GM23338 (cell line): ENCODE measurements at regions not wholly inside any gene's neighbourhood (a gene's known extent, or its start where the extent isn't known, plus 50 kb on each side); places are given as distances from the start of the nearest gene placed in this dataset.
"Not testable (repeated sequence)": the region's sequence is repeated elsewhere in the genome, so short reads cannot be mapped to it uniquely, and the experiment has no call there.

Experiments
- ATAC-seq: fragments of 200-7000 bp; cut with Tn5 transposase; 3 replicates; pipeline ENCODE4 v1.9.1; 2020
- DNase-seq: peaks from one replicate; pipeline ENCODE4 v3.0.0-alpha.2; 2015; ENCODE audit warnings: low spot score
- H2AFZ ChIP-seq: fragments of 200-600 bp; sonication (generic); 2 replicates; pipeline ENCODE4 v1.8.0; 2016; ENCODE audit warnings: antibody characterized with exemption, mild to moderate bottlenecking, moderate library complexity
- H3F3A ChIP-seq: fragments of 200-600 bp; sonication (generic); replicated peaks from 2 replicates; pipeline ENCODE4 v1.8.0; 2017; ENCODE audit warnings: antibody characterized with exemption, mixed run types, low read depth
- H3K27ac ChIP-seq: fragments of 200-600 bp; sonication (generic); 2 replicates; pipeline ENCODE4 v1.6.1; 2016; ENCODE audit warnings: low read depth
- H3K27me3 ChIP-seq: fragments of 200-600 bp; sonication (generic); 2 replicates; pipeline ENCODE4 v1.8.0; 2016; ENCODE audit warnings: mild to moderate bottlenecking, mixed run types, moderate library complexity; ENCODE audit not compliant: insufficient read depth
- H3K36me3 ChIP-seq: fragments of 200-600 bp; sonication (generic); 2 replicates; pipeline ENCODE4 v1.8.0; 2016; ENCODE audit warnings: mild to moderate bottlenecking; ENCODE audit not compliant: insufficient read depth
- H3K4me1 ChIP-seq: fragments of 200-600 bp; sonication (generic); 2 replicates; pipeline ENCODE4 v1.8.0; 2016; ENCODE audit warnings: mild to moderate bottlenecking, moderate library complexity; ENCODE audit not compliant: insufficient read depth
- H3K4me2 ChIP-seq: fragments of 200-600 bp; sonication (generic); 2 replicates; pipeline ENCODE4 v1.7.1; 2017; ENCODE audit warnings: mixed run types
- H3K4me3 ChIP-seq: fragments of 200-600 bp; sonication (generic); 2 replicates; pipeline ENCODE4 v1.6.1; 2016; ENCODE audit warnings: mixed run types
- H3K79me2 ChIP-seq: fragments of 200-600 bp; sonication (generic); replicated peaks from 2 replicates; pipeline ENCODE4 v1.8.0; 2017; ENCODE audit warnings: mild to moderate bottlenecking; ENCODE audit not compliant: insufficient read depth
- H3K9me2 ChIP-seq: fragments of 200-600 bp; sonication (generic); 2 replicates; pipeline ENCODE4 v1.8.0; 2017; ENCODE audit not compliant: insufficient read depth
- H4K20me1 ChIP-seq: fragments of 200-600 bp; sonication (generic); replicated peaks from 2 replicates; pipeline ENCODE4 v1.8.0; 2017; ENCODE audit warnings: mild to moderate bottlenecking; ENCODE audit not compliant: insufficient read depth
- H3K27ac Mint-ChIP-seq: 2 replicates; pipeline ENCODE4 v1.8.0; 2020; ENCODE audit warnings: inconsistent platforms, mild to moderate bottlenecking, moderate library complexity, mixed read lengths
- H3K27me3 Mint-ChIP-seq: 3 replicates; pipeline ENCODE4 v1.8.0; 2022; ENCODE audit warnings: low read depth, mild to moderate bottlenecking, moderate library complexity, mixed read lengths, inconsistent platforms; ENCODE audit not compliant: insufficient read depth, poor library complexity
- H3K36me3 Mint-ChIP-seq: 3 replicates; pipeline ENCODE4 v1.8.0; 2021; ENCODE audit warnings: low read depth, mild to moderate bottlenecking, inconsistent platforms, moderate library complexity, mixed read lengths
- H3K4me1 Mint-ChIP-seq: 3 replicates; pipeline ENCODE4 v1.8.0; 2020; ENCODE audit warnings: mild to moderate bottlenecking, inconsistent platforms, mixed read lengths
- H3K4me3 Mint-ChIP-seq: 3 replicates; pipeline ENCODE4 v1.8.0; 2021; ENCODE audit warnings: moderate library complexity, mild to moderate bottlenecking, inconsistent platforms, mixed read lengths
- H3K9me3 Mint-ChIP-seq: 3 replicates; pipeline ENCODE4 v1.8.0; 2020; ENCODE audit warnings: moderate library complexity, mild to moderate bottlenecking, inconsistent platforms, mixed read lengths
- CTCF ChIP-seq, 2 experiments: fragments of 200-600 bp in 1 of 2; sonication (generic) in 1 of 2; conservative IDR thresholded peaks; 2 replicates each; pipeline versions ENCODE4 v1.5.1 to v1.6.1; 2016 to 2017; ENCODE audit warnings: antibody characterized with exemption in 2 of 2, low read depth in 2 of 2, mild to moderate bottlenecking in 2 of 2, moderate library complexity in 1 of 2
- EZH2phosphoT487 ChIP-seq: fragments of 200-600 bp; sonication (generic); IDR thresholded peaks from one replicate; pipeline ENCODE4 v1.8.1; 2018; ENCODE audit warnings: antibody characterized with exemption; ENCODE audit not compliant: unreplicated experiment
- POLR2AphosphoS5 ChIP-seq: IDR thresholded peaks from 2 replicates; pipeline ENCODE4 v1.6.1; 2016; ENCODE audit warnings: antibody characterized with exemption, low read depth
- ZNF114 ChIP-seq: fragments of 250-450 bp; sonication (Bioruptor Pico); IDR thresholded peaks from 2 replicates; pipeline ENCODE4 v1.5.0; 2020; ENCODE audit warnings: mild to moderate bottlenecking, moderate library complexity
- ZNF331 ChIP-seq: fragments of 250-450 bp; sonication (Bioruptor Pico); IDR thresholded peaks from 2 replicates; pipeline ENCODE4 v1.5.0; 2020; ENCODE audit warnings: low read depth, mild to moderate bottlenecking, moderate library complexity
- ZNF462 ChIP-seq: fragments of 250-450 bp; sonication (Bioruptor Pico); IDR thresholded peaks from 2 replicates; pipeline ENCODE4 v1.5.0; 2020; ENCODE audit warnings: mild to moderate bottlenecking, moderate library complexity

GRCh38 chr4:129282293-129282692, 186.3 kb downstream of the C4orf33 start:
- Mint-ChIP-seq H3K36me3 (no peaks in the 10 kb centered on the region), H3K4me3 (no peak overlapping the region), H3K27ac (no peak overlapping the region), H3K9me3 (no peaks in the 10 kb centered on the region), H3K4me1 (no peaks in the 10 kb centered on the region), H3K27me3 (no peaks in the 10 kb centered on the region)
- Histone ChIP-seq H3K36me3 (no peaks in the 10 kb centered on the region), H3K79me2 (no peaks in the 10 kb centered on the region), H4K20me1 (no peaks in the 10 kb centered on the region), H3F3A (no peaks in the 10 kb centered on the region), H2AFZ (no peak overlapping the region), H3K4me2 (no peak overlapping the region), H3K27ac (no peak overlapping the region), H3K4me3 (no peak overlapping the region), H3K9me2 (no peaks in the 10 kb centered on the region; the same call in none of the 2 replicates), H3K4me1 (no peaks in the 10 kb centered on the region), H3K27me3 (no peaks in the 10 kb centered on the region)
- no peak for ATAC-seq
- no peak for TF ChIP-seq EZH2phosphoT487
- TF ChIP-seq ZNF114 (CRISPR knock-in tag): no peak
- TF ChIP-seq ZNF462 (CRISPR knock-in tag): no peak
- TF ChIP-seq ZNF331 (CRISPR knock-in tag): no peak
- TF ChIP-seq POLR2AphosphoS5: no peak
- DNase-seq: no peak

GRCh38 chr4:129292194-129292593, 196.2 kb downstream of the C4orf33 start:
- not testable (repeated sequence) for H3F3A ChIP-seq, H3K9me2 ChIP-seq, ATAC-seq, H3K4me3 ChIP-seq, H3K4me1 Mint-ChIP-seq, DNase-seq, H3K27ac ChIP-seq, H3K79me2 ChIP-seq, H3K36me3 ChIP-seq, H4K20me1 ChIP-seq, H3K27me3 Mint-ChIP-seq, H3K9me3 Mint-ChIP-seq, H3K27ac Mint-ChIP-seq, H3K4me3 Mint-ChIP-seq, H3K4me2 ChIP-seq, H3K36me3 Mint-ChIP-seq, H3K4me1 ChIP-seq, H2AFZ ChIP-seq, H3K27me3 ChIP-seq
- TF ChIP-seq CTCF (conservative IDR thresholded peaks at IDR 0.05; ENCODE audit: low read depth in 2 of 2): 0 out of 4 replicates have a peak, but pooled peaks of 1 of the 2 experiments have one; percentile 2
